GM20000 (cell line): ENCODE measurements at regions not wholly inside any gene's neighbourhood (a gene's known extent, or its start where the extent isn't known, plus 50 kb on each side); places are given as distances from the start of the nearest gene placed in this dataset.

ENCODE experiments used
- DNase-seq: peaks from one replicate; pipeline ENCODE4 v3.0.0; 2012; ENCODE audit warnings: low spot score
- TF ChIP-seq, protein P1 (sequence below): IDR thresholded peaks from 2 replicates; pipeline ENCODE4 v1.5.1; 2012; ENCODE audit warnings: mild to moderate bottlenecking, control low read depth; ENCODE audit errors: extremely low read depth, missing control alignments

DNA sequence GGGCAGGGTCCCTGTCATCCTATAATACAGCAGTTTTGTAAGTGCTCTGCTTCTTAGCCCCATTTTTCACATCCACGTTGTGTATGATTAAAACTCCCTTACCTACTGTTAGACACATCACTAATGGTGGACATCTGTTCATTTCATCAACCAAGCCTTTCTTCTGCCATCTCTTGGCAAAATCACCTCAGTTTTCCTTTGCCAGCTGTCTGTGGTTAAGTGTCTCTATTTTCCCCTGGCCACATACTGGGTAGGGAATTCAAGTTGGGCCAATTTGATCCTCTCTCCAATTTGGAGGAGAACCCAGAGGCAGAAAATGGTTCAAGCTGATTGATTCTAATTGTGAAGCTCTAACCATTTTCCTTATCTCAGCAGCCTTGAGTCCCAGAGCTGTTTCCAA, 436.1 kb downstream of the PCDH7 start:
- TF ChIP-seq, protein P1, sequence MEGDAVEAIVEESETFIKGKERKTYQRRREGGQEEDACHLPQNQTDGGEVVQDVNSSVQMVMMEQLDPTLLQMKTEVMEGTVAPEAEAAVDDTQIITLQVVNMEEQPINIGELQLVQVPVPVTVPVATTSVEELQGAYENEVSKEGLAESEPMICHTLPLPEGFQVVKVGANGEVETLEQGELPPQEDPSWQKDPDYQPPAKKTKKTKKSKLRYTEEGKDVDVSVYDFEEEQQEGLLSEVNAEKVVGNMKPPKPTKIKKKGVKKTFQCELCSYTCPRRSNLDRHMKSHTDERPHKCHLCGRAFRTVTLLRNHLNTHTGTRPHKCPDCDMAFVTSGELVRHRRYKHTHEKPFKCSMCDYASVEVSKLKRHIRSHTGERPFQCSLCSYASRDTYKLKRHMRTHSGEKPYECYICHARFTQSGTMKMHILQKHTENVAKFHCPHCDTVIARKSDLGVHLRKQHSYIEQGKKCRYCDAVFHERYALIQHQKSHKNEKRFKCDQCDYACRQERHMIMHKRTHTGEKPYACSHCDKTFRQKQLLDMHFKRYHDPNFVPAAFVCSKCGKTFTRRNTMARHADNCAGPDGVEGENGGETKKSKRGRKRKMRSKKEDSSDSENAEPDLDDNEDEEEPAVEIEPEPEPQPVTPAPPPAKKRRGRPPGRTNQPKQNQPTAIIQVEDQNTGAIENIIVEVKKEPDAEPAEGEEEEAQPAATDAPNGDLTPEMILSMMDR, result no peak

DNA sequence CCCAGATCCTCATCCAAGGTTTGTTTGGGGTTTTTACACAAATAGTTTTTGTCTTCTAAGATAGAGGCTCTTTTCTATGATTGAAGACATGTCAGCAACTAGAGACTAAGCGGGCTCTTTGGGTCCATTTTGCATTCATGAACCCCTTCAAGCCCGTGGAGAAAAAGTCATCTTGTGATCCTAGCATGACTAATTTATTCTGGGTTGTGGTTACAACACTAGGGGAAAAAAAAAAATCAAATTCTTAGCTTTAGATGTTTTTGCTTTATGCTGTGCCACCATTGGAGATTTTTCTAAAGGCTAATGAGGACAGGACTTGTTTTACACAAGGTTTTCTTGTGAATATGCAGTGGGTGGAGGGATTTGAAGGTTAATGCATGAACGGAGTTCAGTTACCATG, 440.0 kb downstream of the PCDH7 start:
- TF ChIP-seq, protein P1, result no peak
- no peak for DNase-seq

More for the DNA sequence above, 436.1 kb downstream of the PCDH7 start:
- no peak for DNase-seq

DNA sequence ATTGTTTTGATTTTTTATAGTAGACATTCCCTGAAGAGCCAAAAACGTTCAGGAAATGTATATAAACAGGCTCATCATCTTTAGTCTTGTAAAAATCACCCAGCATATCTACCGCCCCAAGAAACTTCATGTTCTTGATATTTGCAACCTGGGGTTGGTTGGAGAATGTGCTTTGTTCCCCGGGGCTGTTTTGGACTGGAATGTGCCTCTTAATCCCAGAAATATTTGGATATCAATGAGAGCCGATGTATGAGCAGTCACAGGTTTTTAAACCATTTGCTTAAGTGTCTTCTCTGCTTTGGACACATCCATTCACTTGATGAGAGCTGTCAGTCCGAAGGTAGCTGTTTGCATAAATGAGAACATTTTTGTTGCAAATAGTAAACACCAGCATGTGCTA, 449.7 kb downstream of the PCDH7 start:
- TF ChIP-seq, protein P1, result no peak
- DNase-seq, result no peak

DNA sequence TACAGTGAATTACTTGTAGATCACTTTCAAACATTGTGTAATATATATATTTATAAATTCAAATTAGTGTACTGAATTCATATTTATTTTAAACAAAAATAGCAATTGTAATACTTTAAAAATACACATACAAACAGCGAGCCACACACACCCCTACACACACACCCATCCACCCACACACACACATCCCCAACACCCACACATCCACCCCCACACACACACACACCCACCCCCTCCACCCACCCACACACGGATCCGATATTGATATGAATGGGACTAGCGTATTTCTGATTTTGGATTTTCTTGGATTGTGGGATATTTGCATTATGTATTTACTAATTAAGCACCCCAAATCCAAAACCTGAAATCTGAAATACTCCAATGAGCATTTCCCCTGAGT, 451.2 kb downstream of the PCDH7 start:
- TF ChIP-seq, protein P1, result no peak
- no peak for DNase-seq

DNA sequence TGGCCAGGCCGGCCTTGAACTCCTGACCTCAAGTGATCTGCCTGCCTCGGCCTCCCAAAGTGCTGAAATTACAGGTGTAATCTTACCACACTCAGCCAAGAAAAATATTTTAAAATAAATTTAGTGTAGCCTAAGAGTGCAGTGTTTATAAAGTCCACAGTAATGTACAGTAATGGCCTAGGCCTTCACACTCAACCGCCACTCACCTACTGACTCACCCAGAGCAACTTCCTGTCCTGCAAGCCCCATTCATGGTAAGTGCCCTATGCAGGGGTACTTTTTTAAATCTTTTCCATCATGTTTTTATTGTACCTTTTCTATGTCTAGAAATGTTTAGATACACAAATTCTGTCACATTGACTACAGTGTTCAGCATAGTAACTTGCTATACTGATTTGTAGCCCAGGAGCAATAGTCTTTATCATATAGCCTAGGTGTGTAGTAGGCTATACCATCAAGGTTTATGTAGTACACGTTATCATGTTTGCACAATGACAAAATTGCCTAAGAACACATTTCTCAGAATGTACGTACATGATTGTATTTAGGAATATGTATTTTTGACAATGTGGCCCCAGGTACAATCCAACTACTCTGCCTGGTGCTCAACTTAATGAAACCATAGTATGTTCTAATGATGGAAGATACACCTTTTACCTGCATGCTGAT, 455.2 kb downstream of the PCDH7 start:
- no peak for DNase-seq
- TF ChIP-seq, protein P1, result no peak

DNA sequence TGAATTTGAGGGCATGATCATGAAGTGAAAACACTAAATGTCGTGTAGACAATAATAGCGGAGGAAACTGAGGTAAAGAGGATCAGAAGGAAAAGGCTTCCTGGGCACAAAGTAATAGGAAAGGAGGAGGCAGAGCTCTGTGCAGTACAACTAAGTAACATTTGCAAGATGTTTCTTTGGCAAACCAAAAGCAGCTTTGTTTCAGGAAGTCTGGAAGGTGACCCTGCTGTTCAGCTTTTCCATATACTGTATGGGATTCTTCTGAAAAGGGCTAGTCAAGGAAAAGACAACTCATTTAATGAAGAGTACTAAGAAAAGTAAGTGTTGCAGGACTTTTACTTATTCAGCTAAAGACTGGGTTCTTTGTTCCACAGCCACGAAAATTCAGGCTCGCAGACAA, 463.1 kb downstream of the PCDH7 start:
- DNase-seq, result no peak
- TF ChIP-seq, protein P1, result no peak

DNA sequence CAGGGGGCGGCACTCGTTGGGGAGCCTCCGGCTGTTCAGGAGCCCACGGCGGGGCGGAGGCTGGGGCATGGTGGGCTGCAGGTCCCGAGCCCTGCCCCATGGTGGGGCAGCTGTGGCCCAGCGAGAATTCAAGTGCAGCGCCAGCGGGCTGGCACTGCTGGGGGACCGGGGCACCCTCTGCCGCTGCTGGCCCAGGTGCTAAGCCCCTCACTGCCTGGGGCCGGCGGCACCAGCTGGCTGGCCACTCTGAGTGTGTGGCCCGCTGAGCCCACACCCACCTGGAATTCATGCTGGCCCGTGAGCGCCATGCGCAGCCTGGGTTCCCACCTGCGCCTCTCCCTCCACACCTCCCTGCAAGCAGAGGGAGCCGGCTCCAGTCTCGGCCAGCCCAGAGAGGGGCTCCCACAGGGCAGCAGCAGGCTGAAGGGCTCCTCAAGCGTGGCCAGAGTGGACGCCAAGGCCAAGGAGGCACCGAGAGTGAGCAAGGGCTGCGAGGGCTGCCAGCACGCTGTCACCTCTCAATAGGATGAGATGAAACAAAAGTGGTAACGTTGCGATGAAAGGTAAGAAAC, 464.9 kb downstream of the PCDH7 start:
- no peak for DNase-seq
- TF ChIP-seq, protein P1, result no peak
